Islet precursor cell (in vitro differentiated cells): ENCODE measurements at regions not wholly inside any gene's neighbourhood (a gene's known extent, or its start where the extent isn't known, plus 50 kb on each side); places are given as distances from the start of the nearest gene placed in this dataset.

Source experiments
- DNase-seq: peaks from one replicate; pipeline ENCODE4 v3.0.0-alpha.2; 2018

DNA sequence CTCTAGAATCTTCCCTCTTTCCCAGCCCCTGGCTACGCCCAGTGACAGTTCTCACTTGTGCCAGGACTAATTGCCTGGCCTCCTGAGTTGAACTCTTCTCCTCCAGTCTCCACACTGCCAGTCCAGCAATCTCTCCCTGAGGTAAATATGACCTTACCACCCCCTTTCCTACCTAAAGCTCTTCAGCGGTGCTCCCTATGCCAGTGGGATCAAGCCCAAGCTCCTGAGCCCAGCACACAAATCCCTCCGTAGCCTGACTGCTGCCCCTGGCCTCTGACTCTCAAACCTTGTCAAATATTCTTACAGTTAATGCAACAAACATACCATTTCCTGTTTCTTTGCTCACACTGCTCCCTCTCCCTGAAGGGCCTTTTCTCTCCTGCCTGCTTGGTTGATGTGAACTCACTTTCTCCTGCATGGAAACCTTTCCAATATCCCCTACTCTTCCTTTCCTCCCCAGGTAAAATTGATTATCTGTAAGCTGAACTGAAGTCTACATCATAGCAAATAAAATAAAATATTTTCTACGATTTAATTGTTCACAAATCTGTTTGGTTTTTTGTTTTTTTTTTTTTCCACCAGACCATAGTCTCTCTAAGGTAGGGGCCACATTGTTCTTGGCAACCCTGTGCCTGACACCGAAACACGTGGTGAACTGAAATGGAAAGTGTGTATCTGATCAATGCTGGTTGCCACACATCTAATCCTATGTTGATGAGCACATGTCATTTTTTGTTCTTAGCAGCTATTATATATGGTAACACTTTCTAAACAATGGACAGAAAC, 147.5 kb downstream of the SLC38A6 start:
- DNase-seq = no peak

DNA sequence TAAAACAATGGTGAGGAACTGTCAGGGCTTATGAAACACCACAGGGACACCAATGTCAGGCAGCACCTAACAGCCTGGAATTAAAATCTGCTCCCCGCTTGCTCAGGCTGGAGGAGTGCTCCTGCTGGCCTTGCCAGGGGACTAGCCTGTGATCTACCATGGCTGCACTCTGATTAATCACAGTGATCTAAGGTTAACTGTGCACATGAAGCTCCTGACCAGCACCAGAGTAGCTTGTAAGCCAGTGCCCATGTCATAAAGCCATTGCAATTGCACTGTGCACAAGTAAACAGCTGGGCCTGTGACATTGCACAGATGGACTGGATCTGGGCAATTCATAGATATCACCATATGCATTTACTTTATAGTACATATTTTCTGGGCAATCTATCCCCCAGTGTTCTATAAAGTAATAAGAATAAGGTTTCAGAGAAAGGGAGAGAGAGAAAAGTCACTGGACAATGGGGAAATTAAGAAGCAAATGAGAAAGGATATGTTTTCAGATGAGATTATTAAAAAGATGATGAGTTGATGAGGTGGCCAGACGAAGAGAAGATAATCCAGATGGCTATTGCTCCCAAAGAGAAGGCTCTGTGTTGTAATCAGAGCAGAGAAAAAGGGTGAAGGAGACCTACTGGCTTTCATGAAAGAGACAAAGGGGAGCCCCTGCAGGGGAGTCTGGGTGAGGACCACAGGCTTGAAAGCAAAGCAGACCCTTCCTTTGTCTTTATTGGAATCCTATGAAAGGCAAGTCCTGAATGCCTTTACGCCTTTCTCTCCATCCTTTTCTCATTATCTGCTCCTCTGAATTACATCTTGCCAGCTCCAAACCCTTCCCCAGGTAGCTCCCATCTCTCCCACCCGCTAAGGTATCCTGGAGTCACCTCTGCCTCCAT, 145.8 kb downstream of the SLC38A6 start:
- no peak for DNase-seq

DNA sequence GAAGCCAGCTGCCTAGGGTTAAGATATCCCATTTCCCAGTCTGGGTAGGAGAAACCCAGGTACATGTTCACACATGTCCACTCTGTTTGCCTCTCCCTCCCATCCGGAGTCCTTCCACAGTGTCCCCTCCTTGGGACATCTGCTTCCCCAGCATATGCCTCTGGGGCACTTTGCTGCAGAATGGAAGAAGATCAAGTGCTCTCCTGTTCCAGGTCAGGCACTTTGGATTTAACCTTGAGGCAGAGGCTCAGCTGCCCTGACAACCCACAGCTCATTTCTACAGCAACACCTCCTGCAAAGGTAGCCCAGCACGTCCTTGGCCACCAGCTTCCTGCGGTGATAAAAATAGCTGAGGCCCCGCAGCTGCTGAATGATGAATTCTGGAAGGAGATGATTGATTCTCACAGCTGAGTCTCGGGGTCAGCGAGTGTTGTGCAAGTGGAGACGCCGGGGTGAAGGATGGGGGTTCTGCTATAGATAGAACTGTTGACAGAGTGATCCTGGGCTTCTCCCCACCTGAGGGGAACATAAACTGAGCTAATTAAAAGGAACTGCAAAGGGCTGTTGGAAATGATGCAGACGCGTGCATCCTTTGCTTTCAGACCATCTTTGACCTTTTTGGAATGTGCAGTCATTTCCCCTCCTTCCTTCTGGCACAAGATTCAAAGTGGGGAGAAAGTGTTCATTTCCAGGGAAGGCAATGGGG, 145.0 kb downstream of the SLC38A6 start:
- DNase-seq = no peak

- DNase-seq = no peak
These were observed 144.2 kb downstream of the SLC38A6 start for GRCh38 chr14:61125041-61125866.

GRCh38 chr14:61122862-61123261, 141.8 kb downstream of the SLC38A6 start:
- DNase-seq = no peak

DNA sequence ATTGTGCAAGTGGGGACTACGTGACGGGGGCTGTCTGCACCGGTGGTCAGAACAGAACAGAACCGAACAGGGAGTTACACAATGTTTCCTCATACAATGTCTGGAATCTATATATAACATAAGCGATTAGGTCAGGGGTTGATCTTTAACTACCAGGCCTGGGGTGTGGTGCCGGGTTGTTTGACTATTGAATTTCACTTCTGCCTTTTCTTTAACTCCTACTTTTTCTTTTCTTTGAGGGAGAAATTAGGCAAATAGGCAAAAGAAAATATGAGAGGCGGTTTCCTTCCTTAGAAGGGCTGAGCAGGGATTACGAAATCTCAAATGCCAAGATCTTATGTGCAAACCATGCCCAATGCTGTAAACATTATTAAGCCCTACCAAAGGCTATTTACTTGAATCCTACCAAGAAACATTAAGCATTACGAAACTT, 140.3 kb downstream of the SLC38A6 start:
- no peak for DNase-seq

GRCh38 chr14:61120576-61120975, 139.5 kb downstream of the SLC38A6 start:
- DNase-seq = no peak

DNA sequence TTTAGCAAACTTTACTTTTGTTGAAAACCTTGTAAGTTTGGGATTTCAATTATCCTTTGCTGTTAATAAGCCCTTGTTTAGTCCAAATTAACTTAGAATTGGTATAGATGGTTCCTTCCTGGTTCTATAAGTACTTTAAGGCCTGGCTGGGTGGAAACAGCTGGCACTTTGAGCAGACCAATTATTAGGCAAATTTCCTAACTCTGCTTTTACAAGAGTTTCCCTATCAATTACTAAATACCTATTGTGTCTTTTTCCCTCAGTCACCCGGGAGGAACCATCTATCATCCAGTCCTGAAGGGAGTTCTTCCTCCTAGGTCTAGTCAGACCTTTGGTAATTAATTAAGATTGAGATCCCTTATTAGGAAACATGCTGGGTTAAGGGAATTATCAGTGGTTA, 138.0 kb downstream of the SLC38A6 start:
- DNase-seq = no peak

DNA sequence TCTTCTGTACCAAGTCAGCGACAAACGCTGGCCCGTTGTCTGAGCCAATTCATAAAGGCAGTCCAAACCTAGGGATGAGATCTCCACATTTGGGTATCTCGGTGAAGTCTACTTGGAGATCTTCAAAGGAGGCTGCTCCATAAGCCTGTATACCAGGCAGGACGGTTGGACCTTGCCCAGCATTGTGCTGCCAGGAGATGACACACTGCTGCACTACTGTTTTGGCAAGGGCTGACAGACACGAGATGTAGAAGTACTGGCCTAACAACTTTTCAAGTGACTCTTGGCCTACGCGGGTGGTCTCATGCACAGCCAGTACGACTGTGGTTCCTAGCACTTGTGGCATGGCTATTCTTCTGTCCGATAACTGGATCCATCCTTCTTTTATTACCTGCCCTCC, 135.3 kb downstream of the SLC38A6 start:
- DNase-seq = no peak

- no peak for DNase-seq
These were observed 132.6 kb downstream of the SLC38A6 start for GRCh38 chr14:61113561-61114225.

GRCh38 chr14:61112506-61112905, 131.5 kb downstream of the SLC38A6 start:
- DNase-seq = no peak

GRCh38 chr14:61111731-61112130, 130.7 kb downstream of the SLC38A6 start:
- DNase-seq = no peak

DNA sequence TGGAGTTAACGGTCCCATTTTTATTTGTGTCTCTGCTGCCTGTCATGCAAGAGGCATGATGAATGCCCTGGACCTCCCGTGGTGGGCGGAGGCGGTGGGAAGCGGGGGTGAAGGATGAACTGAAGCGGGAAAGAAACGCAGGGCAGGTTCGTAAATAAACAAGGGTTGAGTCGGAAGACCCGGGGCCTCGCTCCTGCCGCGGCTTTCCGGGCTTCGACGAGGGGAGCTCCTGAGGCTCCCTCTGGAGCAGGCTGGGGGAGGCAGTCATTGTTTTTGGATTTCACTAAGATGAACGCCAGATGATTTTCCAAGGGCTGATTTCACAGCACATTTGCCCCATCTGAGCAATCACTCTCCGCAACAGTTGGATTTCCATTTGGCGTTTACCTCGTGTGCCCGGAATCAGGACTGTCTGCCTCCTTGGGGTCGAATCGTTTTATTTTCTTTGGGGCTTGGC, 130.2 kb downstream of the SLC38A6 start:
- DNase-seq = no peak

DNA sequence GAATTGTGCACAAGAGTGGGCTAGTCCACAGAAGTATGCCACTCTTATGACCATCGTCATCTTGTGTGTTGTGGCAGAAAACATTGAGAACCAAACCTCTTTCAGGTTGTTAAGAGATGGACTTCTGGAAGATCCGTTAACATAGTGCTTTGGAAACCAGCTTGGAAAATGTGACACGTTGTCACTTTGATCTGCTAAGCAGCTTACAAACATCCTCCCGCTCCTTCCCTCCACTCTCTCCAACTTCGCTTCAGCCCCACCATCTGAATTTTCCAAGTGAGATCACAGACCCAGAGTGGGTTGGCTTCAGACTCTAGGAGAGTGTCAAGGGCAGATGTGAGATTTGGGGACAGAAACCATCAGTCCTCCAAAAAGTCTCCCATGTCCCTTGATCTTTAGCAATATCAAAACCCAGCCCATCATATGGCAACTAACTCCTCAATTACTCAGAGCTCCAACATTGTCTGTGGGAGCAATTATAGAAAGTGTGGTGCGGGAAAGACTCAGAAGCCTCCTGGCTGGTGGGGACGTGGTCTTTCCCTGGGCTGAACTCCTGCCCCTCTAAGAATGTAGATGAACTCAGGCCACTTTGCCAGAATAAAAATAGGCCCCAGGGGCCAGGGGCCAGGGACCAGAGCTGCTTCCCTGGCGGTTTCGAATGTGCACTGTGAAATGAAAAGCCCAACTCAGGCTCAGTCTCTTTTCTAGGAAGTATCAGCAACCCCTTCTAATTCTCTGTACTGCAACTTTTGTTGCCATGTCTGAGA, 129.5 kb downstream of the SLC38A6 start:
- no peak for DNase-seq

DNA sequence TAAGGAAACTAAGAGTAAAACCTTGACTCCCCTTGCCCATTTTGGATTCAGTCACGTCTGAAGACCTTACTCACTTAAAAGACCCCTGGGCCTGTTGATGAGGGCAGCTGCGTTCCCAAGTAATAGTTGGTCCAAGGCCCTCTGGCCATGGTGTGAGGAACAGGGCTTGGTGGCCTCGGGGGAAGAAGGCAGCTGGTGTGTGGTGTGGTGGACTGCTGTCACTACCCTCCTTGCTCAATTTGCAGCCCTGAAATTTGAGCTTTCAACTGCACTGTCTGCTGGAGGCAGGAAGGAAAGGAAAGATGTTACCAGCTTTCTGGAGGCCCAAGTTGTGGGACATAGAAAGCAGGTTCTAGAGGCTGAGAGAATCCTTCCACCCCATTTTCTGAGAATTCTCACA, 128.2 kb downstream of the SLC38A6 start:
- DNase-seq = no peak

DNA sequence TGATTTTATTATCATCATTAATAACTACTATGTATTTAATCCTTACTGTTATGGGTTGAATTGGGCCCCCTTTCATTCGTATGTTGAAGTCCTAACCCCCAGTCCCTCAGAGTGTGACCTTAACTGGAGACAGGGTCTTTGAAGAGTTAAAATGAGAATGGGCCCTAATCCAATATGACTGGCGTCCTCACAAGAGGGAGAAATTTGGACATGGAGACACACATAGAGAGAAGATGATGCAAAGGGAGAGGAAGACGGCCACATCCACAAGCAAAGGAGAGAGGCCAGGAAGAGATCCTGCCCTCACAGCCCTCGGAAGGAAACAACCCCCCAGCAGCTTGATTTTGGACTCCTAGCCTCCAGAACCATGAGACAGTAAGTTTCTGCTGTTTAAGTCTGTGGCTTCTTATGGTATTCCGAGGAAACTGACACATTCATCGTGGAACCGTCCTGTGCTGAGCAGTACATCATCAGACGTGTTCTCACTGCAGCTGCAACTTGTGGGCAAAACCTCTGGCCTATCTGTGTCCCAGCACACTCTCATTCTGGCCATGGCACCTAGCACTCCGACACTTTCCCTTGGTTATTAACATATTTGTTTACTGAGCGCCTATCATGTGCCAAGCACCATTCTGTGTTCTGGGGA, 127.6 kb downstream of the SLC38A6 start:
- no peak for DNase-seq

- DNase-seq = no peak
These were observed 126.9 kb downstream of the SLC38A6 start for GRCh38 chr14:61107869-61108493.

GRCh38 chr14:61106959-61107641, 126.1 kb downstream of the SLC38A6 start:
- no peak for DNase-seq

- DNase-seq = no peak
These were observed 125.4 kb downstream of the SLC38A6 start for GRCh38 chr14:61106271-61106958.
